ENCODE measurements at regions not wholly inside any gene's neighbourhood (a gene's known extent, or its start where the extent isn't known, plus 50 kb on each side); places are given as distances from the start of the nearest gene placed in this dataset.

DNA sequence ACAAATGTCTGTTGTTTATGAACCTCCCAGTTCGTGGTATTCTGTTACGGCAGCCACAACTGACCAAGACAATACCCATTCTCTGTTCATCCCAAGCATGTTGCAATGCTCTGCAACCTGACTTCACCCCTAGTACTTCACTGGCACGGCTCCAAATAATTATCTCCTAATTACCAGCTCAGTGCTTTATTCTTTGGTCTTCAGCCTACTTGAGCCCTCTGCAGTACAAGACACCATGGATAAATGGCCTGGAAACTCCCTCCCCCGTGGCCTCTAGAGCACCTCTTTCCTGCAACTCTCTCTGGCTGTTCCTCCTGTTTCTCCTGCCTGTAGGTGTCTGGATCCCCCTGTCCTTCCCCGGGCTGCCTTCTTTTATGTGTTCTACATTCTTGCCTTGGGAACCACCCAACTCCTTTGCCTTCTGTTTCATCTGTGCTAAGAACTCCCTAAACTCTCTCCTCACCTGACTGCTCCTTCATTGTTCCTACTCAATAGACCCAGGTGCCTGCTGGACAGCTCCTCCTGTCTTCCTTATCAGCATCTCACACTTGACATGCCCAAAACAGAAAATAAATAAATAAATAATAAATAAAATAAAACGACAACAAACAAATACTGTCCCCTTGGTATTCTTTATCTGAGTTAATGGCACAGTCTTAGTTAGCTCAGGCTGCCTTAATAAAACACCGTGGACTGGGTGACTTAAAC lies 200.4 kb upstream of the IPO5 start:
- Histone ChIP-seq H3K9me3 (peaks cover 0 to 6% (median 0%) of the 10 kb centered on the region in 8 donors), H3K4me3 (no peak overlapping the region), H3K27me3 (replicated peaks in 1 of 7) (no peaks in the 10 kb centered on the region), H3K4me1 (no peaks in the 10 kb centered on the region), H3K36me3 (no peaks in the 10 kb centered on the region), H3K27ac (no peak overlapping the region)
- no peak for TF ChIP-seq POLR2A (IDR thresholded peaks at IDR 0.05)
- TF ChIP-seq, protein P1, sequence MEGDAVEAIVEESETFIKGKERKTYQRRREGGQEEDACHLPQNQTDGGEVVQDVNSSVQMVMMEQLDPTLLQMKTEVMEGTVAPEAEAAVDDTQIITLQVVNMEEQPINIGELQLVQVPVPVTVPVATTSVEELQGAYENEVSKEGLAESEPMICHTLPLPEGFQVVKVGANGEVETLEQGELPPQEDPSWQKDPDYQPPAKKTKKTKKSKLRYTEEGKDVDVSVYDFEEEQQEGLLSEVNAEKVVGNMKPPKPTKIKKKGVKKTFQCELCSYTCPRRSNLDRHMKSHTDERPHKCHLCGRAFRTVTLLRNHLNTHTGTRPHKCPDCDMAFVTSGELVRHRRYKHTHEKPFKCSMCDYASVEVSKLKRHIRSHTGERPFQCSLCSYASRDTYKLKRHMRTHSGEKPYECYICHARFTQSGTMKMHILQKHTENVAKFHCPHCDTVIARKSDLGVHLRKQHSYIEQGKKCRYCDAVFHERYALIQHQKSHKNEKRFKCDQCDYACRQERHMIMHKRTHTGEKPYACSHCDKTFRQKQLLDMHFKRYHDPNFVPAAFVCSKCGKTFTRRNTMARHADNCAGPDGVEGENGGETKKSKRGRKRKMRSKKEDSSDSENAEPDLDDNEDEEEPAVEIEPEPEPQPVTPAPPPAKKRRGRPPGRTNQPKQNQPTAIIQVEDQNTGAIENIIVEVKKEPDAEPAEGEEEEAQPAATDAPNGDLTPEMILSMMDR (IDR thresholded peaks at IDR 0.05 in 8 of 11, conservative IDR thresholded peaks at IDR 0.05 in 3 of 11), result no peak
- no peak for TF ChIP-seq POLR2AphosphoS5 (IDR thresholded peaks at IDR 0.05)
- WGBS, 5 donors, result 67 to 84% (median 78%) methylated on average over 7 of the region's 7 CpGs
- intact Hi-C loops (cut with DNase I; ENCODE audit: low total_unique reads), result no loop called here
- DNase-seq, result no peak

DNA sequence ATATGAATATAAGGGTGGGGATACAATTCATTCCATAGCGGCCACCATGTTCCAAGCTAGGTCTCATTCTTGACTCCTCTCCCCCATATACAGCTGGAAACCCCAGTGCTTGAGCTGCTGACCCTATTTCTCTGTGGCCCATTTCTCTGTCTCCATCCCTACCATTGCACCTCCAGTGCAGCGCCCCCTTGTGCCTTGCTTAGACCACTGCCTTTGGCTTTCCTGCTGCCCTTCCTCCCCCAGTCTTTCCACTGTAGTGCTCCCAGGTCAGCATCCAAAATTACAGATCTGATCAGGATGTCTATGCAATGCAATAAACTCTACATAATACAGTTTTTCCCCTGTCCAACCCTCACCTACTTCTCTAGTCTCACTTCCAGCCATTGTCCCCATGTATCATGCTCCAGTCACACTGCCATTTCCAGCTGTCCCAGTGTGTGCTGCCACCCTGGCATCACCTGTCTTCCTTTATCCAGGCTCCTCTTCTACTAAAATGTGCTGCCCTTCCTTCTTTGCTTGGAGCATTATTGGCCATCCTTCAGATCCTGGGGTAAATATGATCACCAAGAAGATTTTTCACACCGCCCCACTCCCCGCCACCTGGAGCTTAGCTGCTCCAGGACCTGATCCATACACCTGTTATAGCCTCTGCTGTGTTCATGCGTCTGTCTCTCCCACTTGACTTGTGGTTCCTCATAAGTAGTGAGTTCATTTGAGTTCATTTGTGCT lies 199.4 kb upstream of the IPO5 start:
- intact Hi-C loops (cut with DNase I; ENCODE audit: low total_unique reads), result no loop called here
- no peak for TF ChIP-seq POLR2AphosphoS5 (IDR thresholded peaks at IDR 0.05)
- TF ChIP-seq, protein P1 (IDR thresholded peaks at IDR 0.05 in 8 of 11, conservative IDR thresholded peaks at IDR 0.05 in 3 of 11), result no peak
- no peak for TF ChIP-seq POLR2A (IDR thresholded peaks at IDR 0.05)
- DNase-seq, result no peak
- H3K27me3 ChIP-seq (replicated peaks in 1 of 7), result no peaks in the 10 kb centered on the region
- H3K9me3 ChIP-seq, result peaks cover 0 to 6% (median 0%) of the 10 kb centered on the region in 8 donors
- H3K4me1 ChIP-seq, result no peaks in the 10 kb centered on the region
- no peak overlapping the region for H3K27ac ChIP-seq
- no peaks in the 10 kb centered on the region for H3K36me3 ChIP-seq
- 78 to 85% (median 80%) methylated on average over 5 of the region's 5 CpGs for WGBS, 5 donors
- no peak overlapping the region for H3K4me3 ChIP-seq

DNA sequence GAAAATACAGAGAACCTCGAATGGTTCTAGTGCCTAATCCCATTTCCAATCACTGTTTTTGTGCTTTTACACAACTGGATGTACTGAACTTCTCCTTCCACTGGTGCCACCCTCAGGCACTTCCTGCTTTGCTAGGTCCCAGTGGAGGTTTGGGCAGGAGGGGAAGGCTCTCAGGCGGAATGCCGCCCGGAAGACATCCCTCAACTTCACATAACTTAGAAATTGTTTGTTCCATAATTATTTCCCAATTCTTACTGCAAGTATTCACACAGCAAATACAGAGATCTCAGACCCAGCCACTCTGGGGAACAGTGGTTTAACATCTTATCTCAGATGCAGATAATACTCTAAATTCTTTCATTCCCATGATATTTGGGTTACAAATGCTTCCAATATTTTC lies 195.7 kb upstream of the IPO5 start:
- intact Hi-C loops (cut with DNase I; ENCODE audit: low total_unique reads), result no loop called here
- TF ChIP-seq POLR2AphosphoS5 (IDR thresholded peaks at IDR 0.05) (no peak), POLR2A (IDR thresholded peaks at IDR 0.05) (no peak)
- TF ChIP-seq, protein P1 (IDR thresholded peaks at IDR 0.05 in 8 of 11, conservative IDR thresholded peaks at IDR 0.05 in 3 of 11), result no peak
- Histone ChIP-seq H3K4me1 (no peaks in the 10 kb centered on the region), H3K4me3 (no peak overlapping the region), H3K36me3 (no peaks in the 10 kb centered on the region), H3K27ac (peak overlapping the region in 3 of 8 donors; percentile 28 to 54 (median 30)), H3K9me3 (peaks cover 0 to 8% (median 0%) of the 10 kb centered on the region in 8 donors), H3K27me3 (replicated peaks in 1 of 7) (no peaks in the 10 kb centered on the region)
- WGBS, 5 donors, result 68 to 77% (median 70%) methylated on average over 4 of the region's 4 CpGs
- no peak for DNase-seq

DNA sequence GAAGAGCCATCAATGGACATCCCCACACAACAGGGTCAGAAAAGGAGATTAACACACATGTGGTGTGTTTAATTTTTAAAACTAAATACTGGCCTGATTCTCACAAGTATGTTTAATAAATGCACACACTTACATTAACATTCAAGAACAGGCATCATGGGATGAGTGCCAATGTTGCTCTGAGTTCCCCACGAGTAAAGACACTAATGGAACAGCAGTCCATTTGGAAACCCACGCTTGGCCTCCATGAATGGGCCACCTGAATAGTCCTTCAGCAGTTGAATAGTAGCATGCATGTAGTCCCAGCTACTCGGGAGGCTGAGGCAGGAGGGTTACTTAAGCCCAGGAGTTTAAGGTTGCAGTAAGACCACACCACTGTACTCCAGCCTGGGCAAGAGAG lies 195.2 kb upstream of the IPO5 start:
- Histone ChIP-seq H3K4me3 (no peak overlapping the region), H3K9me3 (peaks cover 0 to 12% (median 0%) of the 10 kb centered on the region in 8 donors), H3K36me3 (no peaks in the 10 kb centered on the region), H3K27ac (peak overlapping the region in 4 of 8 donors; percentile 5 to 27 (median 20)), H3K4me1 (no peaks in the 10 kb centered on the region), H3K27me3 (replicated peaks in 1 of 7) (no peaks in the 10 kb centered on the region)
- TF ChIP-seq POLR2A (IDR thresholded peaks at IDR 0.05) (no peak), POLR2AphosphoS5 (IDR thresholded peaks at IDR 0.05) (no peak)
- TF ChIP-seq, protein P1 (IDR thresholded peaks at IDR 0.05 in 8 of 11, conservative IDR thresholded peaks at IDR 0.05 in 3 of 11), result no peak
- 37 to 54% (median 51%) methylated on average over 3 of the region's 3 CpGs for WGBS, 5 donors
- DNase-seq, result no peak
- intact Hi-C loops (cut with DNase I; ENCODE audit: low total_unique reads), result no loop called here
